Stimulated activated naive CD4-positive, alpha-beta T cell treated with Interleukin-2 at 50 U/mL for 16 hours (primary cell): ENCODE measurements at regions not wholly inside any gene's neighbourhood (a gene's known extent, or its start where the extent isn't known, plus 50 kb on each side); places are given as distances from the start of the nearest gene placed in this dataset.

Experiments used
- DNase-seq: peaks from one replicate; lab custom pipeline; 2025; lab: John Stamatoyannopoulos, UW

DNA sequence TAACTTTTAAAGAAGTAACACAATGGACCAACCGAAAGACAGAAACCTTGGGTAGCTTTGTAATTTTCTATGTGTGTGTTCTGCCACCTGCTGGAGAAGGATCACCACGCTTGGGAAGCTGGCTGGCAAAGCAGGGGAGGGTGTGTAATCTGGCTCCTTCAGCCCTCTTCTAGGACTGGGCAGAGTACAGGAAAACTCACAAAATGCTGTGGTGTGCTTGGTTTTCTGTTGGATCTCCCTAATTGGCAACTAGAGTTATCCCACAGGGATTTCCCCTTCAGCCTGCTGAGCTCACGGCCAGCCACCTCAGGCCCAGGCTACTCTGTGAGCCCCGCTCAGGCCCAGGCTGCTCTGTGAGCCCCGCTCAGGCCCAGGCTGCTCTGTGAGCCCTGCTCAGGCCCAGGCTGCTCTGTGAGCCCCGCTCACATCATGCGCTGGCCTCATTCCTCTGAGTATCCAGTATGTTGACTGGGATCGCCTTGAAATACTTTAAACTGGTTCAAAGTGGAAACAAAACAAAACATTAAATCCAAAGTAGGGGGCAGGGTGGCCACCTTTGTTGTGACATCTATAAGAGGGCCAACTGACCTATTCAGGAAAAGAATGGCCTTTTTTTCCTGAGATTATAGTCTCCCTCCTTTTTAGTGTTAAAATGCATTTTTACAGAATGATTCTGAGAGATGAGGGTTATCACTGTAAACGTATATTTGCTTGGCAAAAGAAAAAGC, 52.0 kb upstream of the RNU6-8 start:
- DNase-seq = peak; percentile 20

DNA sequence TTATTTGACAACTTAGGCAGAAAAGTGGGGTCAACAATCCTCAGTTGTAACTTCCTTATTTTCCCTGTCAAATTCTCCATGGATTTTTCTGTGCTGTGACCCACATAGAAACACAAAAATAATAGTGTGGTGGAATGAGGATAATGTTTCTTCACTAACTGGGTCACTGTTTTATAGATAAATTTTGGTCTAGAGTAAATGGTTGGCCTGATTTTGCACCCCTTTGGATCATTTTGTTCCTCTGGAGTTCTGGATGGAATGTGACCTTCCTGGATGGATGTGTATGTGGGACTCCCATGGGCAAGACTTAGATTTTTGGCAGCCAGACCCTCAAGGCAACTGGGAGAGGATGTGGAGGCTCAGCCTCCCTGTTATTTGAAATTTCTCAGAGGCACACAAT, 52.7 kb upstream of the RNU6-8 start:
- no peak for DNase-seq

DNA sequence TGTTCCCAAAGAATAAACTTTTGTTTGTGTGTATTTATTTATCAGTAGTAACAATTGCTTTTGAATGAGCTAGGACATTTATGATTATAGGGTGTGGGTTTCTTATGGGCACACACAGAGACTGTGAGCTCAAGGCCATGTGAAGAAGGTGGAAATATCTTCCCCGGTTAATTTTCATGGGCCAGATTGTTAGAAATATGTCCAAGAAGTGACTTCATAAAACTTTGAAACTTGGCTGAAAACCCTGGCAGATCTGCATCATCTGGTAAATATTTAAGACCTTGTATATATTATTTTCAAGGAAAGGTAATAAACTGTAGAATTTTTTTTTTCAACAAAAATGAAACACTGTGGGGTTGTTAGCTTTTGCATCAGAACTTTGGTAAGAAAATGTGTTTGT, 53.5 kb upstream of the RNU6-8 start:
- no peak for DNase-seq

DNA sequence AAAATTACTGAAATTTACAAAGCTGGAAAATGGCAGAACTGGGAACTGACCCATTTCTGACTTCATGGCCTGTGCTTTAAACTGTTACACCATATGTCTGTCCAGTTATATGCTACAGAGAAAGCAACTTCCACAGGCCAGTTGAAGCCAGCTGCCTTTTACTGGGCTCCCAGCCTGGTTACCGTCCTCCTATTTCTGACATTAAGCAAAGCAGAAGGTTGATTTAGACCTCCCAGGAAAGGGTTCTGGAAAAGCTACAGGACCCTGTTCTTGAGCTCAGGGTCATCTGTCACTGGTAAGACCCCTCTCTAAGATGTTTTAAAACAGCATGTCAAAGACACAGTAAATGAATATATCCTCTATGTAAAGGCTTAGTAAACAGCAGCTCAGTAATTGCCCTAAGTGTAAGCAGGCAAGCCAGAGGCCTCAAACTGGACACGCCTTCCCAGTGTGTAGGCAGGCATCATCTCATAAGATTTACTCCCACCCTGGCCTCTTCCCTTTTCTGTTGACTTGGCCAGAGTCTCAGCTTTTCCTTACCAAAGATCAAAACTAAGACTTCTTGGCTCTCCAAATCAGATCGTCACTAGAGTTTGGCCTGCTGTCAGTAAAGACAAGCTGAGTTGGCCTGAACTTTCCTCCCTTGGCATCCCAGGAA, 55.4 kb upstream of the RNU6-8 start:
- no peak for DNase-seq

DNA sequence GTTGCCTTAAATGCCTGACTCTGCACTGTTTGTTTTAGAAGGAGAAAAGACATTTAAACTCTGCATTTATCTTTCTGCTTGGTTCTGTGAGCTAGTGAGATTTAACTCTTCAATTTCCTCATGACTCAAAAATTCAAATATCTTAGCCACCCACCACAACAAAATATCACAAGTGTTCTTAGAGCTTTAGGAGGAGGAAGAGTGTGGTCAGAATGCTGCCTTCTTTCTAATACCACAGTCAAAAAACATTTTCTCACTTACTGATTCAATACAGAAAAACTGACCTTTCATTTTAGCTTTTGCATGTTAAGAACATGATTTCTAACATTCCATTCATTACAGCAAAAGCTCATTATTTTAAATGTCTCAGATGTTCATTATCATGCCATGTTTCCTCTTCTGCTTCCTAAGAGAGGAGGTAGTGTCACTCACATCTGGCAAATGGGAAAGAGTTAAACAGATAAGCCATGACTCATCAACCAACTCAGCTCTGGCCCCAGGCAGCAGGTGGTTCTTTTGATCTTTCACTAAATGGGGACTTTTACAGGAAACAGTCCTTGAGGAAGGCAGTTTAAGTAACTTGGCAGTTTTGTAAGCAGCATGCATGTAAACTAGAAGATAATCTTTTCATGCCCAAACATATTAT, 56.4 kb upstream of the RNU6-8 start:
- no peak for DNase-seq

DNA sequence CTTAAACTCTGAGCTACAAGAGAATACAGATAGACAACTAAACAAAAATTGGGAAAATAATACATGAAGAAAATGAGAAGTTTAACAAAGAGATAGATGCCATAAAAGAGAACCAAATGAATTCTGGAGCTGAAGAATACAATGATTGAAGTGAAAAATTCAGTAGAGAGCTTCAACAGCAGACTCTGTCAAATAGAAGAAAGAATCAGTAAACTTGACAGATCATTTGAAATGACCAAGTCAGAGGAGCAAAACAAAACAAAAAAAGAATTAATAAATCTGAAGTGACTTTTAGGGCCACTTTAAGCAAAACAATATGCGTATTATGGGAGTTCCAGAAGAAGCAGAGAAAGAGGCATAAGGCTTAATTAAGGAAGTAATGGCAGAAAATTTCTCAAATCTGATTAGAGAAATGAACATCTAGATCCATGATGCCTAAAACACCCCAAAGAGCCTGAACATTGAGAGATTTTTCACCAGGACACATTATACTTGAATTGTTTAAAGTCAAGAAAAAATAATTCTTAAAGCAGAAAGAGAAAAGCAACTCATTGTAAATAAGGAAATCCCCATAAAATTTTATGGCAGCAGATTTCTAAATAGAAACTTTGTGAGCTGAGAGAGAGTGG, 61.0 kb upstream of the RNU6-8 start:
- DNase-seq = no peak

DNA sequence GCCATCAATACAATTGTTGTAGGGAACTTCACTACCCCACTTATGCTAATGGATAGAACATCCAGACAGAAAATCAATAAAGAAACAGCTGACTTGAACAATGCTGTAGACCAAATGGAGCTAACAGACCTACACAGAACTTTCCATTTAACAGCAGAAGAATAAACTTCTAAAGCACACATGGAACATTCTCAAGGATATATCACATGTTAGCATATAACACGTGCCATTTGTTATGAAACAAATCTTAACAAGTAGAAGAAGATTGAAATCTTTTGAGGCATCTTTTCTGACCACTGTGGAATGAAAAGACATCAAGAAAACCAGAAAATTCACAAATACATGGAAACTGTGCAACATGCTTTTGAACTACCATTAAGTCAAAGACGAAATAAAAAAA, 62.5 kb upstream of the RNU6-8 start:
- no peak for DNase-seq

DNA sequence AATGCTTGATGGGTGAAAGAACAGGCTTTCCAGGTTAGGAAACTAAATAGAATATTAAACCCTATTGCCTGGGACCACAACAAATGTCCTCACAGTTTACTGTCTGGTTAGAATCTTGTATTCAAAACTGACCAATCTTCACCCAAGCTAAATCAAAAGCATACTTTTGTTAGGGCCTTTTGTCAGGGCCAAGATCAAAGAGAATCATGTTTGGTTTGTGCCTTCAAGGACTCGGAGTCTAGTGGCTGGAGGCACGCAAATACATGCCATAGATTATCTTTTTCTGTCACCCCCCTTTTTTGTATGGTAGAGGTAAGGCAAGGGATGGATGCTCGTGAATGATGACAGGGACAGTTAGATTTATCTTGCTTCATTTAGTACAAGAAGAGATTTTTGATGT, 51.1 kb upstream of the AKAP6 start:
- DNase-seq = no peak
